HG03520 (cell line): ENCODE measurements at regions not wholly inside any gene's neighbourhood (a gene's known extent, or its start where the extent isn't known, plus 50 kb on each side); places are given as distances from the start of the nearest gene placed in this dataset.

ENCODE experiments used
- ATAC-seq: cut with Tn5 transposase; IDR thresholded peaks from one replicate; pipeline ENCODE4 v1.9.1; 2021; ENCODE audit warnings: mild to moderate bottlenecking, moderate library complexity; ENCODE audit not compliant: unreplicated experiment

DNA sequence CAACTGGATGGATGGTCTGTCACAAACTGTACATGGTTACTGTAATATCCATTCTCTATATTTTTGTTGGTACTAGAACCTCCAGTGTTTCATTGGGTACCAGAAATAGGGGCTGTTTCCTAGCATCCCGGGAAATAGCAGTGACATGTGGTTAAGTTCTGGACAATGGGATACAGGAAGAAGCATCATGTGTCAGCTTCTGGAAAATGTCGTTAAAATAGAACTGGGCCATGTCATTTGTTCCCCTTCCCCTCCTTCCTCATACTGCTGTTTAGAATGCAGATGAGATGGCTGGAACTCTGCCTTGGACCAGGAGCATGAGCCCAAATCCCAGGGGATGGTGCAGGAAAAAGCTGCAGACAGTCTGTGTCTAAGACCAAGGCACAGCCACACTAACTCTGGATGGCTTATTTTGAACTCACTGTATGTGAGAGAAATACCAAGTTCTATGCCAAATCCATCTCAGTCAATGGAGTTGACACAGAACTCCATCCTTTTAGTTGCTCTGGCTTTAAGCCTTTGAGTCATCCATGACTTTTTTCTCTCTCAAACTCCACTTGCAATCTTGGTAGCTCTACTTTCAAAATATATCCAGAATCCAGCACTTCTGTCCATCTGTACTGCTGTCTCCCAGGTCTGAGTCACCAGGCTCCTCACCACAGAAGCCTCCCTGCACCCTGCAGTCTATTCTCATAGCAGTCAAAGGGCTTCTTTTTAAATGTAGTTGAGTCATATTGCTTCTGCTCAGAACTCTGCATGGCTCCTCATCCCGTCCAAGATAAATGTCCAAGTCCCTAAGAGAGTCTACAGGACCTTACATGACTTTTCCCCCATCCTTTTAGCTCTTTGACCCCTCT lies 184.2 kb downstream of the NSG2 start:
- no peak for ATAC-seq

DNA sequence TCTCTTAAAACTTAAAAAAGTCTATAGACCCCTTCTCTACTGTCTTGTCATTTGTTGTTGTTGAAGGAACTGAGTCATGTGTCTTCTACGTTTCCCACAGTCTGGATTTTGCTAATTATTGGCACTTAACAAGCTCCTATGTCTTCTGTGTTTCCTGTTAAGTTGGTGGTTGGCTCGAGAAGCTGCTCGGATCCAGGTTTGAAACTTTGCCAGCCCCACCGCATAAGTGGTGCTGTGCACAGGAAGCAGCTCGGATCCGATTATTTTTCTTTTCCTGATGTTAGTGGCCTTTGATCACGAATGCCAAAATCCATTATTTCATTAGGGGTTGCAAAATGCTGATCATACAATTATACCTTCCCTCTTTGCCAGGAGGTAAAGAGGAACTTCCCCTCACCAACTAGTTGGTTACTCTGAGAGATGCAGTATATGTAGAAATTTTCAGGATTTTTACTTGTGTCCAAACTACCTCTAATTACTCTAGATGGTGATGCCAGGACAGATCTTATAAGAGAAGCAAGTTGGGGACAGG lies 186.5 kb downstream of the NSG2 start:
- ATAC-seq: no peak

DNA sequence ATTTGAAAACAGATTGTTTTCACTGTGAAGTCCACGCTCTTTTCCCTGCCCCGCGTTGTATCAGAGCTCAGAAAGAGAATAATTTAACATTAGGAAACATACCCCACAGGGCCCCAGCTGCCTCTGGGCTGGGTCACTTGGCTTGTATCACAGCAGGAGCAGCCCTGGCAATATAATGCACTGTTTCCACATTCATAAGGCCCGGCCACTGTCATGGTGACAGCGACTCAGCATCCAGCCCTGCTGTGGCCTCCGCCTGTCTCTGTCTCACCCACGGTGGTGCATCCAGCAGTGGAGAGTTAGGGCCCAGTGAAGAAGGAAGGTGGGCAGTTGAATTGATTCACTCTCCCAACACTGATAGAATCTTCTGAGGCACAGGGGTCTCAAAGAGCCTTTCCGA lies 188.9 kb downstream of the NSG2 start:
- no peak for ATAC-seq

DNA sequence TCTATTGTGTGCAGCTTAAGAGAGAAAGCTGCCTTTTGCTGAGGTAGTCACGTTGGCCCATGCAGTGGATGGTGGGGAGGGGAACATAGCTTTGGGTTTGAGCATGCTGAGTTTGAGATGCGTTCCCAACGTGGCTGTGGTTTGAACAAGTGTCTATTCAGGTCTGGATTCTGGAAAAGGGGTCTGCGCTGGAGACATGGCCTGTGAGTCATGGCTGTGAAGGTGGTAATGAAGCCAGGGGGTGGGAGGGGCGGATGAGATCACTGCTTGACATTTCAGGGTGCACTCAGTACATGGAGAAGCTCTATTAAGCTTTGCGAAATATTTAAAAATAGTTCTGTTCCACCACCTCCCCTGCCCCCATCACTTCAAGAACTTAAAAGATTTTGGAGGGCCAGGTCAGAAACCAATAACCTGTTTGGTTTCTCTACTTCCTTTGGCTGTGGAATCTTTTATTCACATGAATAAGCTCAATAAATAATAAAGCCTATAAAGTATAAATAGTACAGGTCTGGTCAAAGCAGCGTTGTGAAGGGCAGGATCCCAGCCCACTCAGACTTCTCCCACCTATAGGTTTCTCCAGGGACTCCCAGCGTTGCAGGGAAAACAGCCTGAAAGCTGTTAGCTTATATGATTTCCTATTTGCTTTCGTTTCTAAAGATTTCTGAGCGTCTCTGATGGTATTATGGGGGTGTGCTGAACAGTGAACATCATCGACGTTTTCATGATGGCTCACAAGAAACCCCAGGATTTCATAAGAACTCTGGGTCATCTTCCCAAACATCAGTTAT lies 189.9 kb downstream of the NSG2 start:
- no peak for ATAC-seq

DNA sequence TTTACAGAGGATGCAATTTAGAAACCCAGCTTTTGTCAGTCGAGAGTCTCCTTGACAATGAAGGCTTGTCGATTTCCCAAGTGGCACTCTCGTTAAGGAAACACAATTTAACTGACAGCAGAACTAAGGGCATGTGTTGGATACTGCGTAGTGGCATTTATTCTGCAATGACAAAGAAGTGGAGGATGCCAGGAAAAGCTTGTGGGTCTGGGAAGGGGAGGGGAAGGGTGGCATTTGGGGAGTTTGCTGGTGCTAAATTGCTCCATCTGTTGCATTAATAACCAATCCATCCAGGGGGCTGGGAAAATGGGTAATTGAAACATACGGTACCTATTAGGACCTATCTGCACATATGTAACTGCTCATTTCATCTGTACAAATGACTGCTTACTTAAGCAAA lies 190.6 kb downstream of the NSG2 start:
- ATAC-seq: no peak

DNA sequence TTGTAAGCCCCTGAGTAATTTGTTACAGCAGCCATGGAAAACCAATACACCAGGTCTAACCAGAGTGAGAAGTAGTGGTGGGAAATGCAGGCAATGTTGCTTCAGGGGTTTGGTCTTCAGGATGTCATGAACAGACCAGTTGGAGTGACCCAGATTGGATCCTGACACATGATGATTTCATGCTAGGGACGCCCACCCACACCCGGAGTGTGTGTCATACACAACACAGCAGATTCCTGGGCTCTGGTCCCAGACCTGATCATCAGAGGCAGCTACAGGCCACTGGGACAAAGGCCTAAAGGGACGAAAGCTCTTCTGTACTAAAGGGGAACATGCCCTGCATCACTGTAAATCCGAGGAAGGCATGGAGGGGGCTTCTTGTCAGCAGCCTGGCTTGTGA lies 194.2 kb downstream of the NSG2 start:
- ATAC-seq: no peak

DNA sequence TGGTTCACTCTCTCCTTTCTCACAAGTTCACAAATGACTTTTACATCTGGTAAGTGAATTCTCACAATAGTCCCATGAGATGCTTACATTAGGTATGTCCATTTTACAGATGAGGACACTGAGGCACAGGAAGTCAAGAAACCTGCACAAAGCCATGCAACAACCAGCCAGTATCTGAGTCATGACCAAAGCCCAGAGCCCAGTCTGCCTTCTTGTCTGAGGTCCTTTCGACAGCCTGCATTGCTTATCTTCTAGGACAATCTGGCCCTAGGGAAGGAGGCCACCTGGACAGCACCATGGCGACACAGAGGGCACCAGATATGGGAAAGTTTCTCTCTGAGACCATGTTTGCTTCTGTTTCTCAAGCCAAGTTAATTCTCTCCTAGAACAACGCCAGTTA lies 197.1 kb downstream of the NSG2 start:
- no peak for ATAC-seq

DNA sequence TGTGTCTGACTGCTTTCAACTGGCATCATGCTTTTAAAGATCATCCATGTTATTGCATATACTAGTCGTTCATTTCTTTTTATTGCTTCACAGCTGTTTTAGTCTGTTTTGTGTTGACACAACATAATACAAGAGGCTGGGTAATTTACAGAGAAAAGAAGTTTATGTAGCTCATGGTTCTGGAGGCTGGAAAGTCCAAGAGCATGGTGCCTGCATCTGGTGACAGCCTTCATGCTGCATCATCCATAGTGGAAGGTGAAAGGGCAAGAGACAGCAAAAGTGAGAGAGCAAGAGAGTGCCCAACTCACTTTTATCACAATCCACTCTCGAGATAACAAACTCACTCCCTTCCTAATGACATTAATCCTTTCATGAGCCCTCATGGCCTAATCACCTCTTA lies 198.4 kb downstream of the NSG2 start:
- no peak for ATAC-seq

DNA sequence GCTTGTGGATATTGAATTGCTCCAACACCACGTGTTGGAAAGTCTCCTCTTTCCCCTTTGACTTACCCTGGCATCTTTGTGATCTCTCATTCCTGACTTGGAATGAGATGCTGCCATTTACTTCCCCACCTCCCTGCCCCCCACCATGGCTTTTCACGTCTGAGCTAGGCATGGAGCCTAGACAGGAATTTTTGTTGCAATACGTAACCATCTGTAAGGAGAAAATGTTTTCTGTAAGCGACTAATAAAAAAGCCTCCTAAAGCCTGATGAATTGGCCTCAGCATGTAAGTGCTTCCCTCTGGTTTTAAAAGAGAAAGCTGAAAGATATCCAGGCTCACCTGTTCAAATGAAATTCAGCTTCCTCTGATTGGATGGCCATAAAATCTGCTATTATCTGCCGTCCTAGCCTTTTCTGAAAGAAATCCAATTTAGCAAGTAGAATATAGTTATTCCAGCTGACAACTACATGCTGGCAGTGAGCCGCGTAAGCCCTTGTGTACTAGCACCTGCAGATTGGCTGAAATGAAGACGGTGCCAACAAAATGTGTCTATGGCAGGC lies 200.1 kb downstream of the NSG2 start:
- ATAC-seq: no peak

DNA sequence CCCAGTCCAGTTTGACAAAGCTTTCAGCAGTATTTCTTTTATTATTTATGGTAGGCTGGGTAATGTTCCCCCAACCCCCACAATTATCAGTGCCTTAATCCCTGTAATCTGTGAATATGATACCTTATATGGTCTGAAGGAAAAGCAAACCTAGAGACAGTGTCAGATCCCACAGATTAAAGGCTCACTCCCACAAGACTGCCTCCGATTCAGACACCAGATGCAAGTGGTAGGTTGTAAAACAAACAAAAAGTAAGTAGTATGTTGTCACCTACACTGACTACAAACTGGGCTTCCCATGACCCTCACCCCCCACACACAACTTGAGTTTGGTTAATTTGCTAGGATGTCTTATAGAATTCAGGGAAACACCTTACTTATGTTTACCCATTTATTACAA lies 201.2 kb downstream of the NSG2 start:
- ATAC-seq: no peak

DNA sequence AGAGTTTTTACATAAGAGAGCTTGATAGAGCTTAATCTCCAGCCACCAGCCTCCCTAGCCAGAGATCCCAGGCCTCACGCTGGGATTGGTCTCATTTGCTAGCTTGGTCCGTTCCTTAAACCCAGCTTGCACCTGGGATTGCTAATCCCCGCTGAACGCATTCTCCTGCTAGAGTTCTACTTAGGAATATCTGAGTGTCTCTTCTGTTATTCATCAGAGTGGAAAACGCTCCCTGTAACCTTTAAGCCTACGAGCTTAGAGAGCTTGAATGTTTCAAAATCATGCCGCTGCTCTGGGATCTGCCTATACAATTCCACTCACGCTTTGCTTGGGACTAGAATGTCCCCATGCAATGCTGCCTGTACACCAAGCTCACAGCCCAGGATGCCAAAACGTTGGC lies 201.8 kb downstream of the NSG2 start:
- no peak for ATAC-seq

DNA sequence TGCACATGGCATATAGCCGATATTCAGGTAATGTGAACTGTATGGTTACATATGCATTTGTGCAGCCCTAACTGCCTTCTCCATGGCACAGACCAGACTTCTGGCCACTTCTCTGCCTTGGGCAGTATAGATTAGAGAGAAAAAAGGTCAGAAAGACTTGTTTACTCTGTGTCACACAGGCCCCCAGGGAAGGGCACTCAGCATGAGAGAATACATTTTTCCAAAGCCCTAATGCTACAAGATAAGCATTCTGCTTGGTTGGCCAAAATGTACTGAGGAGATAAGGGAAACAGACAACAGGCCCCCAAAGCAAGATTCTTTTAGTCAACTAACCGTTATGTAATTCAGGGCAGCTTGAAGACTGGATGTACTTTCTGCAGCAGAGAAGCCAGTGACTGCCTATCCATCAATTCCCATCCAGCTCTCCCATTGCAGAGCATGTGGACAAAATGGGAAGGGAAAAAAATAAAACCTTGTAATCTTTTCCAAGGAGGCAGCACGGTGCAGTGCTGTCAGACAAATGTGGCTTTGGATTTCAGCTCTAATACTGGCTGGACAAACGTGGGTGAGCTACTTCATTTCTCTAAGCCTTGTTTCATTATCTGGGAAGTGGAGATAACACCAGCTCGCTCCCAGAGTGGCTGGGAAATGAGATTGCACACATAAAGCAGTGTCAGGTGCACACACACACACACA lies 205.9 kb downstream of the NSG2 start:
- no peak for ATAC-seq

DNA sequence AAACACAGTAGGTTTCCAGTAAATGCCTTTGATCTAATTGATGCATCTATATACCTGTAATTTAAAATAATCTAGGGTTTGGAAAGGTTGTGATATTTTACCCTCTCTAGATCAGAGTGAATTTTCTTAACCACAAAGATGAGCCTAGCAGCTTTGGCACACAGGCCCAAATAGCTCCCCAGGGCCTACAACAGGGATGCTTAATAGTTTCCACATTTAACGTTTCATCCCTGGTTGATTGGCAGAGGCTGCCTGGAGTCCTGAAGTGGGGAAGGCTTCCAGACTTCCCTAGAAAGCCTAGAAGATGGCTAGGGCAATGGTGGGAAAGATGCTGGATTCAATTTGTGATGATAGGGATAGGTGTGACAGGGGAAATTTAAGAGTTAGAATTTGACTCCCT lies 206.6 kb downstream of the NSG2 start:
- ATAC-seq: no peak

DNA sequence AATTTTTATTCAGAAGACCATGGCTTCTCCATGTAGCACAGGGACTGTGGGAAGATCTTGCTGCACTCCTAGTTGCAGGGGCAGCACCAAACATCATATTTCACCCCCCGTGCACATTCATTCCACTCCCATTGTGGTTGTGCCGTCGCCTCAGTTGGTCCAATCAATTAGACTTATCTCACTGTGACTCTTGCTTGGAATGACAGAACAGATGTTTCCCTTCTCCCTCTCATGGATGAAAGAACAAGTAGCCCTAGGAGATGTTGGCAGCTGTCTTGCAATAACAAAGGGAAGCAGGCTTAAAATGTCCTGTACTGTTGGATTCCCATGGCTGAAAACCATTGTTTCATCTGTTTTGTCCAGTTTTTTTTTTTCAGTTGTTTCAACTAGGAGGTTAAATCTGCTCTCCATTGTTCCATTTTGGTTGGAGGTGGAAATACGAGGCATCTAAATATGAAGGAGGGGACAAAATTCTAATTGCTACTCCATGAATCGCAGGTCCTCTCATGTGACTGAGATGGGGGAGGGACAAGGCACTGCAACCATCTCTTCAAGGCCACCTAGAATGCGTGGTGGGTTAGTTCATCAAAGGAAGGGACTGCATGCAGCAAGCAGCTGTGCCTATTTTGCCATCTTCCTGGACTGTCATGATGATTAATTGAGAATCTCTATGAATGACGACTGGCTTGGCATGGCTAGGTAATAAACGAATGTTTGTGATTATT lies 214.4 kb downstream of the NSG2 start:
- ATAC-seq: no peak

DNA sequence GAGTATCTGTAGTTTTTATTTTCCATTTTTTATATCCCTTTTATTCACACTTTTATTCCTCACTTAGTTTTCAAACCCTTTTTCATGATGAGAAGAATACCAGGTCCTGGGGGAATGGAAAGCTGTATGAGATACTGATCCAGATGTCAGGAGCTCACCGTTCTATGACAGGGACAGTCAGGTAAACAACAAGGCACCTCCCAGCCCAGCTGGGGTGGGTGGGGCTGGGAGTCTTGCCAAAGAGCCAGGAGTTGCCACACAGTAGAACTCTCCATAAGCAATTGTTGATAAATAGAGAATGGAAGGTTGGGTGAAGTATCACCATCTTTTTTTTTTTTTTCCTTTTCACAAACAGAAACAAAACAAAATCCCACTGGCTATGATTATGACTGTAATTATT lies 225.8 kb downstream of the NSG2 start:
- ATAC-seq: no peak

DNA sequence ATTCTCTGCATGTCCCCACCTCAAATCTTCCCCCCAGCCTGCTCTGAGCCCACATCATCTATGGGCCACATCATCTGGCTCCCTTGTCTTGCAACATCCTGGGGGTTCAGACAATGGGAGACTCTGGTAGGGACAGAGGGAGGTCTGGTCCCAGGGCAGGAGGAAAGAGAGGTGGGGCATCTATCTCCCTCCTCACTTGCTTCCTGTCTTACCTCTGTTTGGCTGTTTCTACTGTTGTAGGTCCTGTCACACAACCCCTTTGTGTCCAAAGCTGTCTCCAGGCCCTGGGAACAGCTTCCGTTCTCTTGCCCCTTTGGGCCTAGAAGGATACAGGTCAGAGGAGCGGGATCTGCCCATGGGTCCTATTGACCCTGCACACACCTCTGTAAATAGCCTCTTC lies 227.2 kb downstream of the NSG2 start:
- peak; percentile 5 for ATAC-seq

DNA sequence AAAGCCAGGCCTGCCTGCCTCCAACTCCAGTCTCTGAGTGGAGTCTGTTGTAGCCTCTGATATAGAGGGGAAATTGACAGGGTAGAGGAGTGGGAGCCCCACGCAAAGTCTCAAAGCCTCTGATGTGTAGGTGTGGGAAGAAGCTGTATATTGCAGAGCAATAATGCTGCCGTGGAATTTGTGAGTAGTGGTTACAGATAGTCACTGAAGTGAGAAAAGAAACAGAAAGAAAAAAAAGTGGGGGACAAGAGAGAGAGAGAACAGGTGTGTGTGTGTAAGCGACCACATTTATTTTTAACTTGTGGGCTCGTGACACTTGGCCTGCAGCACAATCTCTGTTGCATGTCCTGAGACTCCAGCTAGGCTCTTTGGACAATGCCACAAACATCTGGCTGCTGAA lies 227.8 kb downstream of the NSG2 start:
- peak; percentile 92 for ATAC-seq

DNA sequence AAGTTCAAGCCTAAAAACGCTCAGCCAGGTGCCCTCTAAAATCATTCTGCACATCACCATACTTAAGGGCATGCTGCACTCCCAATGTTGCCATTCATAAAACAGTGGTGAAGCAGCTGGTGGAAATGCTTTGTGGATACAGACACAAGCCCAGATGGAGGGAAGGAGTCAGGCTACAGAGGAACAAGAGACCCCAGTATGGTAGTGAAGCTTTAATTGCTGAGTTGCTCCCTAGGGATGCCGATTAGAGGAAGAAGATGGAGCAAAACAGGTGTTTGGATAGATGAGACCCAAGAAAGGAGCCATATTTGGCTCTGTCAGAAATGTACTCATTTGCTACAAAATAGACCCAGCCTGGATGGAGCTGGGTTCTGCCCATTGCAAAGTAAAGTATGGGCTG lies 230.5 kb downstream of the NSG2 start:
- no peak for ATAC-seq

DNA sequence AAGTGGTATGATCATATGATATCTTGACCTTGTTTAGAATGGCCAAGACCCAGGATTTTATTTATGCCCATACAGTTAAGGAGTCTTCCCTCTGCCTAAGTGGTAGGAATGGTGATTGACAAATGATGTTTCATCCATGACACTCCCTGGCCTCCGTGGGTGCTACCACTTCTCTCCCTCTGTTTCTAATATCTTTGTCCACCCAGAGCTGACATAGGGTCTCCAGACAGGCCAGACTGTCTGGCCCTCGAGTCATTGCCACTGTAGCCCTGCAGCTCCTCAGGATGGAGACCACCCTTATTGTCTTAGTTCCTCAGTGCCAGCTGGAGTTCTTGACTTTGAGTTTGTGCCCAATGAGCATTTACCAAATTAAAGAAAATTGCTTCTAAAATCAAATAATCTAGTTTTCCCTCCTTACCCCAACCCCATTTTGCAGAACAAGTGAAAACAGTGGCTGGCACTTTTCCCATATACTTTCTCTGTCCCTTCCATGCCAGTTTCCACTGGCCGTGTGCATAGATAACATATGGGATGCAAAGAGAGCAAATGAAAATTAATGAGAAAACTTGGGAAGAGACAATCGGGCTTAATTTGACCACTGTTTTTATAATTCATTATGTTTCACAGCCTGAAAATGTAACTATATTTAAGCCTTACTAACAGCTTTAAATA lies 235.7 kb downstream of the NSG2 start:
- ATAC-seq: no peak

DNA sequence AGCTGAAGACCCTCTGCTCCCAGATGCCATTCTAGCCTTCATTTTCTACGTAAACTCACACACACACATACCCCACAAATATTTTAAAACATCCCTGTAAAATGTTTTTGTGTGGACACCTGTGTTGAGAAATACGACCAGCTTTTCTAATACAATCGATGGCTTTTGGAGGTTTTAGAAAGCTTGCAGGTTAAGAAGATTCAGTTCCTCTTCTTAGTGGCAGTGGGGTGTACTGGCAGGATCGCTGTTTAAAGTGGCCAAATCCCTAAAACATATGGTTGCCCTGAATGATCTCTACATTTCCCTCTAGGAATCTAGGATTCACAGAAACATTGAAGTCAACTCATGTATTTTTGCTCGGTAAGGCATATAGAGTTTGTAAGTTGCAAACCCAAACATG lies 236.3 kb downstream of the NSG2 start:
- no peak for ATAC-seq
